Activated B cell treated with CpG ODN at 0.5 μM for 24 hours (primary cell): ENCODE measurements at regions not wholly inside any gene's neighbourhood (a gene's known extent, or its start where the extent isn't known, plus 50 kb on each side); places are given as distances from the start of the nearest gene placed in this dataset.

Experiments
- ATAC-seq: fragments of 200-7000 bp; cut with Tn5 transposase; one replicate; pipeline ENCODE4 v1.10.0; 2021; ENCODE audit warnings: low read depth, mild to moderate bottlenecking, moderate library complexity
- CTCF ChIA-PET: fragments of 350-600 bp; sonication (Branson Sonifier 250); formaldehyde crosslinking; loops from one replicate; lab custom pipeline; 2021; ENCODE audit warnings: antibody characterized with exemption; lab: Charles Lee
- POLR2A ChIA-PET: fragments of 350-600 bp; sonication (Branson Sonifier 250); formaldehyde crosslinking; loops from one replicate; lab custom pipeline; 2021; ENCODE audit warnings: antibody characterized with exemption; lab: Charles Lee
- DNase-seq: peaks from one replicate; pipeline ENCODE4 v3.0.0; 2022
- H3K27ac Mint-ChIP-seq: one replicate; pipeline ENCODE4 v1.8.0; 2020; ENCODE audit warnings: mixed read lengths
- H3K27me3 Mint-ChIP-seq: one replicate; pipeline ENCODE4 v1.8.0; 2021; ENCODE audit warnings: mixed read lengths
- H3K36me3 Mint-ChIP-seq: one replicate; pipeline ENCODE4 v1.8.0; 2021; ENCODE audit warnings: low read depth, mixed read lengths
- H3K4me1 Mint-ChIP-seq: one replicate; pipeline ENCODE4 v1.8.0; 2021; ENCODE audit warnings: mixed read lengths
- H3K4me3 Mint-ChIP-seq: one replicate; pipeline ENCODE4 v1.8.0; 2020; ENCODE audit warnings: mild to moderate bottlenecking, mixed read lengths
- H3K9me3 Mint-ChIP-seq: one replicate; pipeline ENCODE4 v1.8.0; 2020; ENCODE audit warnings: mixed read lengths
- CTCF ChIP-seq: fragments of 200-600 bp; IDR thresholded peaks from one replicate; pipeline ENCODE4 v1.8.0; 2022; ENCODE audit warnings: antibody characterized with exemption, mild to moderate bottlenecking
- intact Hi-C: fragments of 100-400 bp; cut with micrococcal nuclease; formaldehyde crosslinking; loops from one replicate; pipeline ENCODE4 v1.15.1; 2024

DNA sequence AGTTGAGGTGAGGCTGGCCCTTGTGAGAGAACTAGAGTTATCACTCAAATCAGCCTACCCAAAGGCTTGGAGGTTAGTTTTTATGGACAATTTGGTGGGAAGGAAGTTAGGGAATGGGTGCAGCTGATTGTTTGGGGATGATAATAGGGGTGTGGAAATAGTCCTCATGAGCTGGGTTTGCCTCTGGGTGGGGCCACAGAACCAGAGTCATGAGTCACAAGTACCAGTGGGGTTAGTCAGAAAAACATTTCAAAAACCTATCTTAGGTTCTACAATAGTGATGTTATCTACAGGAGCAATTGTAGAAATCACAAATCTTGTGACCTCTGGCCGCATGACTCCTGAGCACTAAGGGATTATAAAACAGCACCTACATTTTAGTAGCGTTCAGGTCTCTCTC lies 630.1 kb upstream of the PIK3C3 start:
- no peaks in the 10 kb centered on the region for H3K27me3 Mint-ChIP-seq
- no peak for TF ChIP-seq CTCF
- H3K4me3 Mint-ChIP-seq: no peak overlapping the region
- no peak for DNase-seq
- H3K9me3 Mint-ChIP-seq: peaks cover 12% of the 10 kb centered on the region
- H3K36me3 Mint-ChIP-seq: no peaks in the 10 kb centered on the region
- no peaks in the 10 kb centered on the region for H3K4me1 Mint-ChIP-seq
- POLR2A ChIA-PET: no interaction called here
- intact Hi-C loops: no loop called here
- CTCF ChIA-PET: no interaction called here
- no peak overlapping the region for H3K27ac Mint-ChIP-seq
- no peak for ATAC-seq

- TF ChIP-seq CTCF: no peak
- no peaks in the 10 kb centered on the region for H3K4me1 Mint-ChIP-seq
- H3K27me3 Mint-ChIP-seq: no peaks in the 10 kb centered on the region
- ChIA-PET CTCF (no interaction called here), POLR2A (no interaction called here)
- no peak overlapping the region for H3K27ac Mint-ChIP-seq
- peaks cover 11% of the 10 kb centered on the region for H3K9me3 Mint-ChIP-seq
- intact Hi-C loops: no loop called here
- no peaks in the 10 kb centered on the region for H3K36me3 Mint-ChIP-seq
- DNase-seq (no peak), ATAC-seq (no peak)
- H3K4me3 Mint-ChIP-seq: no peak overlapping the region
Measured at GRCh38 chr18:41324020-41324791, 630.8 kb upstream of the PIK3C3 start.

- no peaks in the 10 kb centered on the region for H3K27me3 Mint-ChIP-seq
- POLR2A ChIA-PET: no interaction called here
Measured at GRCh38 chr18:41323044-41323443, 632.0 kb upstream of the PIK3C3 start.

DNA sequence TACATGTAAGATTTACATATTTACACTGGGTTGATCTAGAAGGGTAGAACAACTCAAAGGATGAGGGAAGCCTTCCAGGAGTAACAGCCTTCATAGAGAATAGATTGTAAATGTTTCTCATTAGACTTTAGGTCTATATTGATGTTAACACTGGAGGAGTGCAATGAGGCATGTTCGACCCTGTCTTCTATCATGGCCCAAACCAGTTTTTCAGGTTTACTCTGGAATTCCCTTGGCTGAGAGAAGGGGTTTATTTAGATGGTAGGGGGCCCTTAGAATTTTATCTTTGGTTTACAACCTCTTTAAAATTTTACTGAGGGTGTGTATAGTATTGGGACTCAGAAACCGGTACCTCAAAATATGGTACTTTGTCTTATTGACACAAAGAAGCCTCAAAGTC lies 634.9 kb upstream of the PIK3C3 start:
- no peak for TF ChIP-seq CTCF
- Mint-ChIP-seq H3K4me1 (no peaks in the 10 kb centered on the region), H3K9me3 (peaks cover 8% of the 10 kb centered on the region), H3K36me3 (no peaks in the 10 kb centered on the region), H3K4me3 (no peak overlapping the region), H3K27ac (no peak overlapping the region), H3K27me3 (no peaks in the 10 kb centered on the region)
- ChIA-PET POLR2A (no interaction called here), CTCF (no interaction called here)
- no peak for DNase-seq
- no peak for ATAC-seq
- intact Hi-C loops: no loop called here

More at GRCh38 chr18:41323044-41323443, 632.0 kb upstream of the PIK3C3 start:
- Mint-ChIP-seq H3K36me3 (no peaks in the 10 kb centered on the region), H3K4me1 (no peaks in the 10 kb centered on the region), H3K4me3 (no peak overlapping the region), H3K9me3 (peaks cover 13% of the 10 kb centered on the region), H3K27ac (no peak overlapping the region)
- no peak for ATAC-seq
- intact Hi-C loops: no loop called here
- DNase-seq: no peak
- no peak for TF ChIP-seq CTCF
- CTCF ChIA-PET: no interaction called here

GRCh38 chr18:41315134-41315533 lies 639.9 kb upstream of the PIK3C3 start:
- POLR2A ChIA-PET: no interaction called here
- CTCF ChIA-PET: no interaction called here
- TF ChIP-seq CTCF: no peak

More at GRCh38 chr18:41315134-41315533, 639.9 kb upstream of the PIK3C3 start:
- no peaks in the 10 kb centered on the region for H3K27me3 Mint-ChIP-seq
- no peaks in the 10 kb centered on the region for H3K36me3 Mint-ChIP-seq
- no peak overlapping the region for H3K27ac Mint-ChIP-seq
- DNase-seq: no peak
- H3K9me3 Mint-ChIP-seq: peaks cover 7% of the 10 kb centered on the region
- no peaks in the 10 kb centered on the region for H3K4me1 Mint-ChIP-seq
- H3K4me3 Mint-ChIP-seq: no peak overlapping the region
- intact Hi-C loops: no loop called here
- no peak for ATAC-seq
